Daoy (cell line): ENCODE measurements at regions not wholly inside any gene's neighbourhood (a gene's known extent, or its start where the extent isn't known, plus 50 kb on each side); places are given as distances from the start of the nearest gene placed in this dataset.
A peak's percentile ranks its signal among the peaks of the same experiment; 100 is the strongest.

Experiments
- DNase-seq: peaks from one replicate; pipeline ENCODE4 v3.0.0-alpha.2; 2015; ENCODE audit warnings: low read depth

- DNase-seq: no peak
Measured at GRCh38 chr2:144711084-144711483, 191.2 kb upstream of the ZEB2 start.

GRCh38 chr2:144708626-144709025 lies 188.7 kb upstream of the ZEB2 start:
- DNase-seq: no peak

GRCh38 chr2:144707736-144708326 lies 187.9 kb upstream of the ZEB2 start:
- DNase-seq: peak; percentile 82

GRCh38 chr2:144706647-144707046 lies 186.7 kb upstream of the ZEB2 start:
- no peak for DNase-seq

- DNase-seq: no peak
Measured at GRCh38 chr2:144705328-144706245, 185.7 kb upstream of the ZEB2 start.

- no peak for DNase-seq
Measured at GRCh38 chr2:144704709-144705095, 184.8 kb upstream of the ZEB2 start.

GRCh38 chr2:144703852-144704708 lies 184.2 kb upstream of the ZEB2 start:
- peak; percentile 53 for DNase-seq

- DNase-seq: no peak
Measured at GRCh38 chr2:144702051-144702450, 182.1 kb upstream of the ZEB2 start.

- DNase-seq: no peak
Measured at GRCh38 chr2:144701259-144701658, 181.3 kb upstream of the ZEB2 start.

GRCh38 chr2:144698156-144698555 lies 178.2 kb upstream of the ZEB2 start:
- DNase-seq: no peak

GRCh38 chr2:144695657-144696056 lies 175.7 kb upstream of the ZEB2 start:
- no peak for DNase-seq

GRCh38 chr2:144694456-144694855 lies 174.5 kb upstream of the ZEB2 start:
- no peak for DNase-seq

- no peak for DNase-seq
Measured at GRCh38 chr2:144693179-144693578, 173.3 kb upstream of the ZEB2 start.

- no peak for DNase-seq
Measured at GRCh38 chr2:144692661-144693060, 172.7 kb upstream of the ZEB2 start.

- no peak for DNase-seq
Measured at GRCh38 chr2:144690771-144691170, 170.9 kb upstream of the ZEB2 start.

GRCh38 chr2:144686518-144687215 lies 166.7 kb upstream of the ZEB2 start:
- DNase-seq: no peak

GRCh38 chr2:144683966-144684365 lies 164.0 kb upstream of the ZEB2 start:
- no peak for DNase-seq

GRCh38 chr2:144683107-144683753 lies 163.3 kb upstream of the ZEB2 start:
- no peak for DNase-seq

GRCh38 chr2:144682248-144682647 lies 162.3 kb upstream of the ZEB2 start:
- DNase-seq: no peak

- DNase-seq: no peak
Measured at GRCh38 chr2:144681389-144681788, 161.5 kb upstream of the ZEB2 start.

GRCh38 chr2:144679942-144680341 lies 160.0 kb upstream of the ZEB2 start:
- DNase-seq: no peak
